Activated naive CD4-positive, alpha-beta T cell treated with anti-CD3 and anti-CD28 coated beads, Interleukin-2, amount 50 U/mL, for 16 hours (primary cell): ENCODE measurements at regions not wholly inside any gene's neighbourhood (a gene's known extent, or its start where the extent isn't known, plus 50 kb on each side); places are given as distances from the start of the nearest gene placed in this dataset.
"Not testable (repeated sequence)": the region's sequence is repeated elsewhere in the genome, so short reads cannot be mapped to it uniquely, and the experiment has no call there.

Source experiments
- DNase-seq: peaks from one replicate; pipeline ENCODE4 v3.0.0-alpha.2; 2020

DNA sequence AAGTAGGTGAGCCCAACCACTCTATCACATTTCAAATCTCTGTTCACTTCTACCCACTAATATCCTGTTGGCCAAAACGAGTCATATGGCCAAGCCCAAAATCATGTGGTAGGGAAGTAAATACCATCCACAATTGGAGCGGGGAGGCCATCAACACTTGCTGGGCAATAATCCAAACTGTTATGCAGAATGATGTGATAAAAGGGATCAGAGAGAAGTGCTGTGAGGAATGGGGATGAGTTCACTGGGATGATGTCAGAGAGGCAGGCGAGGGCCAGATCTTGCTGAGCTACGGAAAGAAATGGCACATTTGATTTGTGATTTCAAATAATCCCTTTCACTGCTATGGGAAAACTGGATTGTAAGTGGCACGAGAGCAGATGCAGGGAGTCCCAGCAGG is 188.4 kb downstream of the NPIPA8 start:
- DNase-seq: not testable (repeated sequence)

GRCh38 chr16:18146601-18147142 is 189.9 kb downstream of the NPIPA8 start:
- DNase-seq: not testable (repeated sequence)

GRCh38 chr16:18142066-18142465 is 194.5 kb downstream of the NPIPA8 start:
- not testable (repeated sequence) for DNase-seq

GRCh38 chr16:18136288-18136687 is 200.2 kb downstream of the NPIPA8 start:
- DNase-seq: not testable (repeated sequence)

- not testable (repeated sequence) for DNase-seq
Observed at GRCh38 chr16:18135024-18135423, 201.5 kb downstream of the NPIPA8 start.

GRCh38 chr16:18131587-18131986 is 204.9 kb downstream of the NPIPA8 start:
- DNase-seq: not testable (repeated sequence)

GRCh38 chr16:18130478-18131120 is 205.9 kb downstream of the NPIPA8 start:
- DNase-seq: not testable (repeated sequence)

- not testable (repeated sequence) for DNase-seq
Observed at GRCh38 chr16:18127033-18127432, 209.5 kb downstream of the NPIPA8 start.

DNA sequence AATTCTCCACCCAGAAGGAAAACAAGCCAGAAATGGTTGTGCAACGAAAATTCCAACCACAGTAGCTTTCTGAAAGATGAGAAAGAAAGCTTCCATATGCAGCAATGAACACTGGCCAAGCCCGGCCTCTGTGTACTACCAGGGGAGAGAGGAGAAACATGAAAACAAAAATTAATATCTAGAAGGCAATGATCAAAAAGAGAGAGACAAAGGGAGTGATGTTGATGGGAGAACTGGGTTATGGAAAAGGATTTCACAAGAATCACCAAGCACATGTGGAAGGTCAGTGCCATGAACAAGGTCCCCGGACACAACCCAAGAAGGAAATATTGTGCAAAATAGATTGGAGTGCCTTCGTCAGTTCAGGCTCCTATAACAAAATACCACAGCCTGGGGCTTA is 217.4 kb downstream of the NPIPA8 start:
- DNase-seq: not testable (repeated sequence)

GRCh38 chr16:18118684-18119083 is 217.9 kb downstream of the NPIPA8 start:
- DNase-seq: not testable (repeated sequence)

DNA sequence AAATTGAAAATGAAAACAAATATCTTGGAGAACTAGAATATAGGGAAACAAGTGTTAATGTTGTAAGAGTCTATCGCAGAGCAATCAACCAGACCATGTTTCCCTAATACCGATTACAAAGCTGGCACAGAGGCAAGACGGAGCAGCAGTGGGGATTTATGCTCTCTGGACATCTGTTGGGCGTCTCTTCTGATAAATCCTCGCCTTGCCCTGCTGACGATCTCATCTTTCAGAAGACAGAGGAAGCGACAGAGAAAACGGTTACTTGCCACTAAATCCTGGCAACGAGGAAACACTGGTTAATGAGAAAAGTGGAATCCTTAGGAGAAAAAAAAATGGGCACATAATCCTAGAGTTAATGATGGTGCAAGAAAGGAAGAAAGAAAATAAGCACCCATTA is 218.5 kb downstream of the NPIPA8 start:
- DNase-seq: not testable (repeated sequence)

- not testable (repeated sequence) for DNase-seq
Observed at GRCh38 chr16:18104412-18104811, 232.1 kb downstream of the NPIPA8 start.

DNA sequence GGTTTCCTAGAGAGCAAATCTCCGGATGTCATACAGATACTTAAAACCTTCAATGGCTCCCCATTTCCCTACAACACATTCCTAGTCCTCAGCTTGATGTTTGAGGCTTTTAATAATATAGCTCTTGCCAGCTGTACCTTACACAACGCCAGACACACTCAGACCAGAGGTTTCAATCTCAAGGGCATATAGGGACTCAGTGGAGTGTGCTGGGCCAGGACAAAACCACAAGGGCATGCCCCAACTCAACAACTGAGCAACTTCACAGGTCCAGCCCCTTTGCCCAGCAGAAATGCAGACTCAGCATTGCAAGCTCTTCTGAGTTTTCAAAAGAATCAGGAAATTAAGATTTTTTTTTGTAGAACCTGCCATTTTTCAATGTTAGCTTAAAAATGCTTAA is 235.5 kb downstream of the NPIPA8 start:
- not testable (repeated sequence) for DNase-seq

DNA sequence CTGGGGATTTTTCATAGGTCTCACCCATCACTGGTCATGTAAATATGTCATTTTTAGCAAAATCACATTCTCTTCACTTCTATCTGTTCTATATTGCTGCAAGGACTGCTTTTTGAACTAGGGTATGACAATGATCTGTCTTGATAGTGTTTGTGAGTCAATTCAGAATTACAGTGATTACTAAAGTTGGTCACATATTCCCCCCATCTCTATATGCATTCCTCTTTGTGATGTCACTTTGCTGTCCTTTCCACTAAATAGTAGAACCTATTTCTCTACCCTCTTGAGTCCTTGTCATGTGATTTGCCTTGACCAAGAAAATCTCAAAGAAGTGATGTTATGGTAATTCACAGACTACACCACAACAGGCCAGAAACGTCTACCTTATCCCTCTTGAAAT is 243.9 kb downstream of the NPIPA8 start:
- not testable (repeated sequence) for DNase-seq

- DNase-seq: not testable (repeated sequence)
Observed at GRCh38 chr16:18080658-18081363, 255.7 kb downstream of the NPIPA8 start.

GRCh38 chr16:18077910-18078309 is 258.6 kb downstream of the NPIPA8 start:
- not testable (repeated sequence) for DNase-seq

DNA sequence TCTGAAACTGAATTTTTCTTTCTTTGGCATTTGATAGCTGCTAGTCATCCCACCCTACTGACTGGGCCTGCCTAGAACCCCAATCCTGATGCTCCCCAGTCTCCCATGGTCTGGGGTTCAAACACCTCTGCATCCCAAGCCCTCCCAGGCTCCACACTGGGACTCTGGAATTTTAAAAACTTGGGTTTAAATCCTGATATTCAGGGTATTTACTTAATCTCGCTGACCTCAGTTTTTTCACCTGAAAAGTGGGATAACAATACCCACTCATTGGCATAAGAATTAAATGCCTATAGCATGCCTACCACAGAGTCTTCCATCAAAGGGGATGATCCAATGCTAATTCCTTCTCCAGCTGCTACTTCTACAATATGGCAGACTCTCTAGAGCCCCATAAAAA is 264.4 kb downstream of the NPIPA8 start:
- no peak for DNase-seq

- DNase-seq: no peak
Observed at GRCh38 chr16:18069683-18070082, 266.9 kb downstream of the NPIPA8 start.

DNA sequence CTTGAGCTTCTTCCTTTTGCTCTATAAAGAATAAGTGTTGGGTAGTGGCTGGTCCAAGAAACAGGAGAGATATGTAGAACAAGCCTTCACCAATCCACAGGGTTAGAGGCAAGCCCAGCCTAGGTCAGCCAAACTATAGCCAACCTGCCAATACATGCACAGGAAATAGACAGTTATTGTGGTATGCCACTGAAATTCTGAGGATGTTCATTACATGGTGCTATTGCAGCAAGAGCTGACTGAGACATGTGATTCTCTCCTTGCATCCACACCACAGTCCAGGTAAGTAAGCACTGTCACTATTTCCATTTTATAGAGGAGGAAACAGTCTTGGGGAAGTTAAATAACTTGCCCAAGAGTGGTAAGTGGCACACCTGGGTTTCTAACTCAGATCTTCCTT is 268.1 kb downstream of the NPIPA8 start:
- no peak for DNase-seq

DNA sequence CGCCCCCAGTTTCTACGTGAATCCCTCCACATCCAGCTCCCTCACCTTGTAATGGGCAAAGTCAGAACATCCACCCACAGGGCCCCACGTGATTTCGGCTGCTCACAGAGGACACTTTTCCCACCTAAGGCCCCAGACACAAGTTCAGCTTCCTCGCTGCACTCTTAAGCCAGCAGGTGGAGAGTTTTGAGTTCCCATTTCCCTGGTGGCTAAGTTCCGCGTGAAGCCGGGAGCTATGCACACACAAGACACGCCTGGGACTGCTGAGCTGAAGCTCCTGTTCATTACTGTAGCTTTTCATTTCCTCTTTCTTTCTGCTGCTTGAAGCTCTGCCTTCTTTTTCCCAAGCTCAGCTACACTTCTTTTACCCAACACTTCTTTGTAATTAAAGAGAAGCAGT is 273.8 kb downstream of the NPIPA8 start:
- no peak for DNase-seq

- no peak for DNase-seq
Observed at GRCh38 chr16:18060351-18060750, 276.2 kb downstream of the NPIPA8 start.

GRCh38 chr16:18059577-18059976 is 277.0 kb downstream of the NPIPA8 start:
- DNase-seq: no peak

DNA sequence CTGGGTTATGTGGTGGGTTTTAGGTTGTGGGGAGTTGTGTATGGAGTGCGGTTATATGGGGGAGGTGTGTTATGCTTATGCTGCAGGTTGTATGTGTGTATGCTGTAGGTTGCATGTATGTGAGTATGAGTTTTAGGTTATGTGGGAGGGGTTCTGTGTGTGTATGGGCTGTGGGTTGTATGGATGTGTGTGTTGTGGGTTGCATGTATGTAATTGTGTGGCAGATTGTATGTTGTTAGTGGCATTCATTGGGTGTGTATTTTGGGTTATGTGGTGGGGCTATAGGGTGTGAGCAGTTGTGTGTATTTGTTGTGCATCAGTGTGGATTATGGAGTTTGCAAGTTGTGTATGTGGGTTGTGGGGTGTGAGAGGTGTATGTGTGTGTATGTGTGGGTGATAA is 277.4 kb downstream of the NPIPA8 start:
- no peak for DNase-seq

- DNase-seq: no peak
Observed at GRCh38 chr16:18055411-18055916, 281.1 kb downstream of the NPIPA8 start.
